ENCODE measurements at regions not wholly inside any gene's neighbourhood (a gene's known extent, or its start where the extent isn't known, plus 50 kb on each side); places are given as distances from the start of the nearest gene placed in this dataset.

DNA sequence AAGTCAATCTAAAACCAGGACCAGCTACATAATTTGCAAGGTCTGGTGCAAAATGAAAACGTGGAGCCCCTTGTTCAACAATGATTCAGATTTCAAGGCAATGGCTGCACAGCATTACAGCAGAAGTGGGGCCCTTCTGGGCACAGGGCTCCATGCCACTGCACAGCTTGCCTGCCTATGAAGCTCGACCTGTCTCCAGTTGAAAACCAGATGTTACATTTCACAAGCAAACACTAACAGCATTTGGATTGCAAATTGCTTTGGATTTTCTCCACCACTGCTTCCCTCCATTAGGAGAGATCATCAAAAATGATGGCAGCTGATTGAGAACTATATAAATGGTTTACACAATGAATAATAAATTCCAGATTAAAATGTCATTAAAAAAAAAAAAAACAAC, 551.4 kb upstream of the ZFHX3 start:
- TF ChIP-seq, protein P1, sequence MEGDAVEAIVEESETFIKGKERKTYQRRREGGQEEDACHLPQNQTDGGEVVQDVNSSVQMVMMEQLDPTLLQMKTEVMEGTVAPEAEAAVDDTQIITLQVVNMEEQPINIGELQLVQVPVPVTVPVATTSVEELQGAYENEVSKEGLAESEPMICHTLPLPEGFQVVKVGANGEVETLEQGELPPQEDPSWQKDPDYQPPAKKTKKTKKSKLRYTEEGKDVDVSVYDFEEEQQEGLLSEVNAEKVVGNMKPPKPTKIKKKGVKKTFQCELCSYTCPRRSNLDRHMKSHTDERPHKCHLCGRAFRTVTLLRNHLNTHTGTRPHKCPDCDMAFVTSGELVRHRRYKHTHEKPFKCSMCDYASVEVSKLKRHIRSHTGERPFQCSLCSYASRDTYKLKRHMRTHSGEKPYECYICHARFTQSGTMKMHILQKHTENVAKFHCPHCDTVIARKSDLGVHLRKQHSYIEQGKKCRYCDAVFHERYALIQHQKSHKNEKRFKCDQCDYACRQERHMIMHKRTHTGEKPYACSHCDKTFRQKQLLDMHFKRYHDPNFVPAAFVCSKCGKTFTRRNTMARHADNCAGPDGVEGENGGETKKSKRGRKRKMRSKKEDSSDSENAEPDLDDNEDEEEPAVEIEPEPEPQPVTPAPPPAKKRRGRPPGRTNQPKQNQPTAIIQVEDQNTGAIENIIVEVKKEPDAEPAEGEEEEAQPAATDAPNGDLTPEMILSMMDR (IDR thresholded peaks at IDR 0.05; ENCODE audit: low read depth, low read length, poor library complexity, severe bottlenecking) = no peak
- TF ChIP-seq EZH2phosphoT487 (IDR thresholded peaks at IDR 0.05; ENCODE audit: borderline replicate concordance, low read length) = no peak

All from DOHH2 (cell line).